CD14-positive monocyte (primary cell): ENCODE measurements at regions not wholly inside any gene's neighbourhood (a gene's known extent, or its start where the extent isn't known, plus 50 kb on each side); places are given as distances from the start of the nearest gene placed in this dataset.

Source experiments
- DNase-seq, 3 donors: peaks; one replicate each; pipeline ENCODE4 v3.0.0-alpha.2; 2011 to 2022
- H2AFZ ChIP-seq: 2 replicates; pipeline ENCODE4 v1.6.0; 2012; ENCODE audit warnings: mild to moderate bottlenecking, low read depth, low read length, inconsistent platforms; ENCODE audit not compliant: insufficient read depth, poor library complexity, severe bottlenecking
- H3K27ac ChIP-seq, 2 donors: 1 replicate in 1 of 2; 2 replicates in 1 of 2; pipeline ENCODE4 v1.5.1; 2012 to 2013; ENCODE audit warnings: low read length in 2 of 2, control low read depth in 1 of 2, inconsistent platforms in 1 of 2, low read depth in 1 of 2, mild to moderate bottlenecking in 1 of 2
- H3K27me3 ChIP-seq, 2 donors: one replicate each; pipeline versions ENCODE4 v1.6.0 to v1.6.1; 2011 to 2013; ENCODE audit warnings: low read length in 2 of 2; ENCODE audit not compliant: control insufficient read depth in 2 of 2, insufficient read depth in 2 of 2
- H3K36me3 ChIP-seq, 2 donors: replicated peaks in 1 of 2; 1 replicate in 1 of 2; 2 replicates in 1 of 2; pipeline versions ENCODE4 v1.5.1 to v1.6.1; 2012 to 2013; ENCODE audit warnings: low read length in 2 of 2, control low read depth in 1 of 2, inconsistent platforms in 1 of 2, mild to moderate bottlenecking in 1 of 2; ENCODE audit not compliant: insufficient read depth in 2 of 2, control insufficient read depth in 1 of 2
- H3K4me1 ChIP-seq, 2 donors: 1 replicate in 1 of 2; 2 replicates in 1 of 2; pipeline versions ENCODE4 v1.5.1 to v1.6.1; 2012 to 2013; ENCODE audit warnings: low read length in 2 of 2, control low read depth in 1 of 2, inconsistent platforms in 1 of 2, mild to moderate bottlenecking in 1 of 2, moderate library complexity in 1 of 2; ENCODE audit not compliant: insufficient read depth in 2 of 2, control insufficient read depth in 1 of 2
- H3K4me2 ChIP-seq: replicated peaks from 2 replicates; pipeline ENCODE3; 2012; ENCODE audit warnings: low read length, moderate library complexity, mild to moderate bottlenecking; ENCODE audit not compliant: poor library complexity, severe bottlenecking; ENCODE audit errors: extremely low read depth
- H3K4me3 ChIP-seq, 3 experiments: fragments of 200-600 bp in 1 of 3; sonication (generic) in 1 of 3; replicated peaks in 1 of 3; 1 replicate in 2 of 3; 2 replicates in 1 of 3; pipeline ENCODE4 v1.5.1; 2011 to 2013; ENCODE audit warnings: low read length in 3 of 3, mild to moderate bottlenecking in 3 of 3, control low read depth in 2 of 3, low read depth in 2 of 3, inconsistent platforms in 1 of 3, moderate library complexity in 1 of 3
- H3K79me2 ChIP-seq: 2 replicates; pipeline ENCODE4 v1.6.0; 2012; ENCODE audit warnings: mild to moderate bottlenecking, control low read depth, inconsistent platforms, low read length, moderate library complexity; ENCODE audit not compliant: insufficient read depth
- H3K9ac ChIP-seq: 2 replicates; pipeline ENCODE4 v1.6.0; 2017; ENCODE audit warnings: low read length, mild to moderate bottlenecking; ENCODE audit not compliant: insufficient read depth, poor library complexity, severe bottlenecking
- H3K9me3 ChIP-seq, 2 donors: replicated peaks in 1 of 2; 1 replicate in 1 of 2; 2 replicates in 1 of 2; pipeline versions ENCODE4 v1.5.1 to v1.6.1; 2012 to 2013; ENCODE audit warnings: low read length in 2 of 2, control low read depth in 1 of 2; ENCODE audit not compliant: control insufficient read depth in 1 of 2, insufficient read depth in 1 of 2
- H4K20me1 ChIP-seq: 2 replicates; pipeline ENCODE4 v1.6.0; 2012; ENCODE audit warnings: mild to moderate bottlenecking, low read length, control low read depth, moderate library complexity; ENCODE audit not compliant: insufficient read depth
- H3K27ac Mint-ChIP-seq, 7 donors: one replicate each; pipeline ENCODE4 v1.8.0; 2020; ENCODE audit warnings: mild to moderate bottlenecking in 7 of 7, mixed read lengths in 7 of 7, moderate library complexity in 6 of 7, inconsistent platforms in 2 of 7
- H3K27me3 Mint-ChIP-seq, 3 donors: one replicate each; pipeline ENCODE4 v1.8.0; 2021 to 2022; ENCODE audit warnings: low read depth in 3 of 3, mild to moderate bottlenecking in 3 of 3, mixed read lengths in 3 of 3, moderate library complexity in 3 of 3, inconsistent platforms in 1 of 3
- H3K36me3 Mint-ChIP-seq, 2 donors: one replicate each; pipeline ENCODE4 v1.8.0; 2020; ENCODE audit warnings: mixed read lengths in 2 of 2, inconsistent platforms in 1 of 2, mild to moderate bottlenecking in 1 of 2
- H3K4me1 Mint-ChIP-seq: one replicate; pipeline ENCODE4 v1.8.0; 2020; ENCODE audit warnings: mild to moderate bottlenecking, mixed read lengths
- H3K4me3 Mint-ChIP-seq, 2 donors: one replicate each; pipeline ENCODE4 v1.8.0; 2020; ENCODE audit warnings: mild to moderate bottlenecking in 2 of 2, mixed read lengths in 2 of 2, moderate library complexity in 1 of 2
- H3K9me3 Mint-ChIP-seq, 7 donors: one replicate each; pipeline ENCODE4 v1.8.0; 2020 to 2022; ENCODE audit warnings: mixed read lengths in 7 of 7, mild to moderate bottlenecking in 6 of 7, moderate library complexity in 6 of 7, inconsistent platforms in 2 of 7
- CTCF ChIP-seq: fragments of 200-600 bp; IDR thresholded peaks from one replicate; pipeline ENCODE4 v1.8.0; 2022; ENCODE audit warnings: antibody characterized with exemption, mild to moderate bottlenecking
- WGBS: methylation state at CpG from one replicate; pipeline ENCODE4 v1.1.5; 2013; ENCODE audit warnings: missing lambda C conversion rate; ENCODE audit not compliant: insufficient coverage; 5-methylcytosine and 5-hydroxymethylcytosine counted together
- intact Hi-C, 2 donors: fragments of 100-400 bp; cut with micrococcal nuclease; formaldehyde crosslinking; loops; one replicate each; pipeline versions ENCODE4 v1.15.0 to v1.15.1; 2023

GRCh38 chr11:16430674-16431073 is 74.3 kb upstream of the SOX6 start:
- Histone ChIP-seq H2AFZ (no peak overlapping the region), H3K4me1 (no peaks in the 10 kb centered on the region), H3K27me3 (no peaks in the 10 kb centered on the region), H3K4me2 (no peak overlapping the region), H3K27ac (no peak overlapping the region), H3K9ac (no peak overlapping the region), H3K36me3 (no peaks in the 10 kb centered on the region), H4K20me1 (no peaks in the 10 kb centered on the region), H3K9me3 (peaks cover 0 to 4% of the 10 kb centered on the region in 2 donors), H3K4me3 (no peak overlapping the region), H3K79me2 (no peaks in the 10 kb centered on the region)
- Mint-ChIP-seq H3K27ac (no peak overlapping the region), H3K4me3 (no peak overlapping the region), H3K9me3 (peaks cover 0 to 13% (median 4%) of the 10 kb centered on the region in 7 donors), H3K36me3 (no peaks in the 10 kb centered on the region), H3K4me1 (no peaks in the 10 kb centered on the region), H3K27me3 (no peaks in the 10 kb centered on the region)
- WGBS, result 93% methylated on average over 1 of the region's 1 CpG
- no peak for TF ChIP-seq CTCF
- DNase-seq, result no peak
- intact Hi-C loops, result no loop called here

GRCh38 chr11:16421826-16422225 is 65.5 kb upstream of the SOX6 start:
- H3K4me3 Mint-ChIP-seq, result no peak overlapping the region

More at GRCh38 chr11:16421826-16422225, 65.5 kb upstream of the SOX6 start:
- Histone ChIP-seq H3K4me3 (no peak overlapping the region), H3K27ac (no peak overlapping the region), H4K20me1 (no peaks in the 10 kb centered on the region), H3K4me1 (no peaks in the 10 kb centered on the region), H3K4me2 (no peak overlapping the region), H3K27me3 (no peaks in the 10 kb centered on the region), H2AFZ (no peak overlapping the region), H3K79me2 (no peaks in the 10 kb centered on the region), H3K9me3 (no peaks in the 10 kb centered on the region), H3K9ac (no peak overlapping the region), H3K36me3 (no peaks in the 10 kb centered on the region)
- Mint-ChIP-seq H3K27ac (no peak overlapping the region), H3K9me3 (peaks cover 0 to 16% (median 2%) of the 10 kb centered on the region in 7 donors), H3K4me1 (no peaks in the 10 kb centered on the region), H3K36me3 (no peaks in the 10 kb centered on the region), H3K27me3 (peaks cover 0 to 5% (median 0%) of the 10 kb centered on the region in 3 donors)
- no peak for TF ChIP-seq CTCF
- no peak for DNase-seq
- no CpG with 5 or more reads among the region's 2 CpGs for WGBS
- intact Hi-C loops, result no loop called here
